ENCODE measurements at regions not wholly inside any gene's neighbourhood (a gene's known extent, or its start where the extent isn't known, plus 50 kb on each side); places are given as distances from the start of the nearest gene placed in this dataset.

DNA sequence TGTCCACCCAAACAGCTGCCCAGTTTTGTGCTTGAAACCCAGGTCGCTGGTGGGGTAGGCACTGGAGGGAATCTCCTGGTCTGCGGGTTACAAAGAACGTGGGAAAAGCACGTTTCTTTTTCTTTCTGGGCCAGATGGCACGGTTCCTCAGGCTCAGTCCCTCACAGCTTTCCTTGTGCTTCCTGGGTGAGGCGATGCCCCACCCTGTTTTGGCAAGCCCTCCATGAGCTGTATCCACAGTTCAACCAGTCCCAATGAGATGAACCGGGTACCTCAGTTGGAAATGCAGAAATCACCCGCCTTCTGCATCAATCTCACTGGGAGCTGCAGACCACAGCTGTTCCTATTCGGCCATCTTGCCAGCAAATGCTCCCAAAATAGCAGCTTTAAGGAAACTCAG lies 51.4 kb upstream of the TMTC2 start:
- DNase-seq (ENCODE audit: extremely low read depth in 1 of 4, low spot score in 3 of 4) = no peak
- Histone ChIP-seq H4K20me1 (replicated peaks; ENCODE audit: control insufficient read depth, insufficient read depth, low read length) (no peaks in the 10 kb centered on the region), H3K4me2 (ENCODE audit: insufficient read depth, low read length) (no peak overlapping the region), H3K27me3 (ENCODE audit: control insufficient read depth in 2 of 2, insufficient read depth in 2 of 2, low read length in 2 of 2) (no peaks in the 10 kb centered on the region), H3K79me2 (ENCODE audit: control insufficient read depth, insufficient read depth, low read length) (no peaks in the 10 kb centered on the region), H3K9me3 (replicated peaks; ENCODE audit: control insufficient read depth, insufficient read depth, low read depth, low read length) (no peaks in the 10 kb centered on the region), H3K9me1 (ENCODE audit: control insufficient read depth, insufficient read depth, low read length) (no peaks in the 10 kb centered on the region), H3K4me3 (no peak overlapping the region), H3K4me1 (replicated peaks in 1 of 2; ENCODE audit: control insufficient read depth in 2 of 2, insufficient read depth in 2 of 2, low read length in 2 of 2) (no peaks in the 10 kb centered on the region), H3K9ac (ENCODE audit: insufficient read depth in 1 of 2, low read depth in 2 of 2, low read length in 2 of 2) (no peak overlapping the region), H3K36me3 (ENCODE audit: control insufficient read depth, insufficient read depth, low read length) (no peaks in the 10 kb centered on the region), H3K27ac (ENCODE audit: extremely low read depth, low read depth, low read length) (no peak overlapping the region), H2AFZ (ENCODE audit: low read depth, low read length) (no peak overlapping the region)
- POLR2A ChIA-PET = no interaction called here
- in situ Hi-C loops (cut with MboI) (no loop called here), intact Hi-C loops (cut with micrococcal nuclease) (no loop called here)
- ATAC-seq = no peak
- 0% methylated on average over 9 of the region's 9 CpGs for WGBS (ENCODE audit: insufficient coverage, low coverage, missing lambda C conversion rate)
- CTCF ChIA-PET (ENCODE audit: low intra/inter-chr PET ratio) = no interaction called here
- BruUV-seq (replicated peaks) = no TSS peak
- TF ChIP-seq ZC3H11A (IDR thresholded peaks at IDR 0.05; ENCODE audit: low read depth, low read length) = no peak
- TF ChIP-seq, protein P1, sequence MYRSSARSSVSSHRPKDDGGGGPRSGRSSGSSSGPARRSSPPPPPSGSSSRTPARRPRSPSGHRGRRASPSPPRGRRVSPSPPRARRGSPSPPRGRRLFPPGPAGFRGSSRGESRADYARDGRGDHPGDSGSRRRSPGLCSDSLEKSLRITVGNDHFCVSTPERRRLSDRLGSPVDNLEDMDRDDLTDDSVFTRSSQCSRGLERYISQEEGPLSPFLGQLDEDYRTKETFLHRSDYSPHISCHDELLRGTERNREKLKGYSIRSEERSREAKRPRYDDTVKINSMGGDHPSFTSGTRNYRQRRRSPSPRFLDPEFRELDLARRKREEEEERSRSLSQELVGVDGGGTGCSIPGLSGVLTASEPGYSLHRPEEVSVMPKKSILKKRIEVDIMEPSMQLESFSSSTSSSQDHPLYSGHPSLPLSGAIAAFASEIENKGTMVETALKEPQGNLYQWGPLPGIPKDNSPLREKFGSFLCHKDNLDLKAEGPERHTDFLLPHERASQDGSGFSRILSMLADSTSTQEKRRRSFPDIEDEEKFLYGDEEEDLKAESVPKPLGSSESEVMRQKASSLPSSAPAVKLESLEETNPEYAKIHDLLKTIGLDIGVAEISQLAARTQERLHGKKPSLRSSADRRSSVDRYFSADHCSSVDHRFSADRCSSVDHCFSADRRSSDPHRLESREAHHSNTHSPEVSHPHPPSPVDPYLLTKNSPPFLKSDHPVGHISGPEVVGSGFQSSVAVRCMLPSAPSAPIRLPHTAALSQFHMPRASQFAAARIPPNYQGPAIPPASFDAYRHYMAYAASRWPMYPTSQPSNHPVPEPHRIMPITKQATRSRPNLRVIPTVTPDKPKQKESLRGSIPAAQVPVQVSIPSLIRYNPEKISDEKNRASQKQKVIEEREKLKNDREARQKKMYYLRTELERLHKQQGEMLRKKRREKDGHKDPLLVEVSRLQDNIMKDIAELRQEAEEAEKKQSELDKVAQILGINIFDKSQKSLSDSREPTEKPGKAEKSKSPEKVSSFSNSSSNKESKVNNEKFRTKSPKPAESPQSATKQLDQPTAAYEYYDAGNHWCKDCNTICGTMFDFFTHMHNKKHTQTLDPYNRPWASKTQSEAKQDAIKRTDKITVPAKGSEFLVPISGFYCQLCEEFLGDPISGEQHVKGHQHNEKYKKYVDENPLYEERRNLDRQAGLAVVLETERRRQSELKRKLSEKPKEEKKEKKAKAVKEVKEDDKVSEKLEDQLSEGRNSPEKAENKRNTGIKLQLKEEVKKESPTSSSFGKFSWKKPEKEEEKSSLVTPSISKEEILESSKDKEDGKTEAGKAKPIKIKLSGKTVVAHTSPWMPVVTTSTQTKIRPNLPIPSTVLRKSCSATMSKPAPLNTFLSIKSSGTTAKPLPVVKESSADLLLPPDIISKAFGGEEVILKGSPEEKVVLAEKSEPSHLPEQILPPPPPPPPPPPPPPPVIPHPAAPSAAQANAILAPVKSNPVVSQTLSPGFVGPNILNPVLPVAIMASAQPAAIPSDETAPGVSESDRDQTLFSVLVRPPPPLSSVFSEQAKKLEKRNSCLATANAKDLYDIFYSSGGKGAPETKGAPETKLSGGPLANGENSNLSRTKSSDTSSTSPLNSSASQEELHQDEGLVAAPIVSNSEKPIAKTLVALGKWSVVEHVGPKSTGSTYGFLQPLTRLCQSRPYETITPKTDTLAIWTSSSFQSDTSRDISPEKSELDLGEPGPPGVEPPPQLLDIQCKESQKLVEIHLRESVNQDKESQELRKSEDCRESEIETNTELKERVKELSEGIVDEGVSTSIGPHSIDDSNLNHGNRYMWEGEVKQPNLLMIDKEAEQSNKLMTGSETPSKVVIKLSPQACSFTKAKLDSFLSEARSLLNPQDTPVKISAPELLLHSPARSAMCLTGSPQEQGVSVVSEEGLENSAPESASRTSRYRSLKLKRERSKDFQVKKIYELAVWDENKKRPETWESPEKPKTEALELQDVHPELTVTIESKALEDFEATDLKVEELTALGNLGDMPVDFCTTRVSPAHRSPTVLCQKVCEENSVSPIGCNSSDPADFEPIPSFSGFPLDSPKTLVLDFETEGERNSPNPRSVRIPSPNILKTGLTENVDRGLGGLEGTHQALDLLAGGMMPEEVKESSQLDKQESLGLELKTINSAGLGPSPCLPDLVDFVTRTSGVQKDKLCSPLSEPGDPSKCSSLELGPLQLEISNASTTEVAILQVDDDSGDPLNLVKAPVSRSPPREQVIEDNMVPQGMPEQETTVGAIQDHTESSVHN (IDR thresholded peaks at IDR 0.05; ENCODE audit: borderline replicate concordance in 1 of 2, low read depth in 1 of 2) = no peak
- TF ChIP-seq FOS (IDR thresholded peaks at IDR 0.05; ENCODE audit: extremely low read depth, insufficient read length) = no peak
- TF ChIP-seq, protein P2, sequence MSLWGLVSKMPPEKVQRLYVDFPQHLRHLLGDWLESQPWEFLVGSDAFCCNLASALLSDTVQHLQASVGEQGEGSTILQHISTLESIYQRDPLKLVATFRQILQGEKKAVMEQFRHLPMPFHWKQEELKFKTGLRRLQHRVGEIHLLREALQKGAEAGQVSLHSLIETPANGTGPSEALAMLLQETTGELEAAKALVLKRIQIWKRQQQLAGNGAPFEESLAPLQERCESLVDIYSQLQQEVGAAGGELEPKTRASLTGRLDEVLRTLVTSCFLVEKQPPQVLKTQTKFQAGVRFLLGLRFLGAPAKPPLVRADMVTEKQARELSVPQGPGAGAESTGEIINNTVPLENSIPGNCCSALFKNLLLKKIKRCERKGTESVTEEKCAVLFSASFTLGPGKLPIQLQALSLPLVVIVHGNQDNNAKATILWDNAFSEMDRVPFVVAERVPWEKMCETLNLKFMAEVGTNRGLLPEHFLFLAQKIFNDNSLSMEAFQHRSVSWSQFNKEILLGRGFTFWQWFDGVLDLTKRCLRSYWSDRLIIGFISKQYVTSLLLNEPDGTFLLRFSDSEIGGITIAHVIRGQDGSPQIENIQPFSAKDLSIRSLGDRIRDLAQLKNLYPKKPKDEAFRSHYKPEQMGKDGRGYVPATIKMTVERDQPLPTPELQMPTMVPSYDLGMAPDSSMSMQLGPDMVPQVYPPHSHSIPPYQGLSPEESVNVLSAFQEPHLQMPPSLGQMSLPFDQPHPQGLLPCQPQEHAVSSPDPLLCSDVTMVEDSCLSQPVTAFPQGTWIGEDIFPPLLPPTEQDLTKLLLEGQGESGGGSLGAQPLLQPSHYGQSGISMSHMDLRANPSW (CRISPR knock-in tag; IDR thresholded peaks at IDR 0.05) = no peak
- no peak for TF ChIP-seq ERF (CRISPR knock-in tag; IDR thresholded peaks at IDR 0.05)
- TF ChIP-seq, protein P3, sequence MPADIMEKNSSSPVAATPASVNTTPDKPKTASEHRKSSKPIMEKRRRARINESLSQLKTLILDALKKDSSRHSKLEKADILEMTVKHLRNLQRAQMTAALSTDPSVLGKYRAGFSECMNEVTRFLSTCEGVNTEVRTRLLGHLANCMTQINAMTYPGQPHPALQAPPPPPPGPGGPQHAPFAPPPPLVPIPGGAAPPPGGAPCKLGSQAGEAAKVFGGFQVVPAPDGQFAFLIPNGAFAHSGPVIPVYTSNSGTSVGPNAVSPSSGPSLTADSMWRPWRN (IDR thresholded peaks at IDR 0.05; ENCODE audit: low read depth) = no peak
- no peak for TF ChIP-seq CBFB (CRISPR knock-in tag; IDR thresholded peaks at IDR 0.05)
- TF ChIP-seq, protein P4, sequence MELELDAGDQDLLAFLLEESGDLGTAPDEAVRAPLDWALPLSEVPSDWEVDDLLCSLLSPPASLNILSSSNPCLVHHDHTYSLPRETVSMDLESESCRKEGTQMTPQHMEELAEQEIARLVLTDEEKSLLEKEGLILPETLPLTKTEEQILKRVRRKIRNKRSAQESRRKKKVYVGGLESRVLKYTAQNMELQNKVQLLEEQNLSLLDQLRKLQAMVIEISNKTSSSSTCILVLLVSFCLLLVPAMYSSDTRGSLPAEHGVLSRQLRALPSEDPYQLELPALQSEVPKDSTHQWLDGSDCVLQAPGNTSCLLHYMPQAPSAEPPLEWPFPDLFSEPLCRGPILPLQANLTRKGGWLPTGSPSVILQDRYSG (tag; conservative IDR thresholded peaks at IDR 0.05; ENCODE audit: low read depth) = no peak
- TF ChIP-seq TBP (optimal IDR thresholded peaks at IDR 0.05; ENCODE audit: low read depth, low read length) = no peak
- TF ChIP-seq KHSRP (IDR thresholded peaks at IDR 0.05) = no peak
- no peak for TF ChIP-seq SRSF9 (IDR thresholded peaks at IDR 0.05; ENCODE audit: borderline replicate concordance, low read depth, low read length)
- FAIRE-seq = no peak

All from K562 (cell line).